ENCODE measurements at regions not wholly inside any gene's neighbourhood (a gene's known extent, or its start where the extent isn't known, plus 50 kb on each side); places are given as distances from the start of the nearest gene placed in this dataset.

DNA sequence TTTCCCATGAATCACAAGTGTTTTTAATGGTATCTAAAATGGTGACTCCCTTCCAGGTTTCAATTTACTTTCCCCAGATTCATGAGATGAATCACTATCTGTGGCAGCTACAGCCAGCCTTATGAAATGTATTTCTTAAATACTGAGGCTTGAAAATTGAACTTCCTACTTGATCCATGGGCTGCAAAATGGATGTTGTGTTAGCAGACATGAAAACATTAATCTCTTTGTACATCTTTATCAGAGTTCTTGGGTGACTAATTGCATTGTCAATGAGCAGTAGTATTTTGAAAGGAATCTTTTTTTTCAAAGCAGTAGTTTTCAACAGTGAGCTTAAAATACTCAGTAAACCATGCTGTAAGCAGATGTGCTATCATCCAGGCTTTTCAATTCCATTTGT is 250.8 kb downstream of the SLC6A15 start:
- no peak overlapping the region for H3K4me3 ChIP-seq (replicated peaks; ENCODE audit: low read depth, low read length)
- peak; percentile 21 for DNase-seq (ENCODE audit: extremely low read depth, low read depth)
- TF ChIP-seq, protein P1, sequence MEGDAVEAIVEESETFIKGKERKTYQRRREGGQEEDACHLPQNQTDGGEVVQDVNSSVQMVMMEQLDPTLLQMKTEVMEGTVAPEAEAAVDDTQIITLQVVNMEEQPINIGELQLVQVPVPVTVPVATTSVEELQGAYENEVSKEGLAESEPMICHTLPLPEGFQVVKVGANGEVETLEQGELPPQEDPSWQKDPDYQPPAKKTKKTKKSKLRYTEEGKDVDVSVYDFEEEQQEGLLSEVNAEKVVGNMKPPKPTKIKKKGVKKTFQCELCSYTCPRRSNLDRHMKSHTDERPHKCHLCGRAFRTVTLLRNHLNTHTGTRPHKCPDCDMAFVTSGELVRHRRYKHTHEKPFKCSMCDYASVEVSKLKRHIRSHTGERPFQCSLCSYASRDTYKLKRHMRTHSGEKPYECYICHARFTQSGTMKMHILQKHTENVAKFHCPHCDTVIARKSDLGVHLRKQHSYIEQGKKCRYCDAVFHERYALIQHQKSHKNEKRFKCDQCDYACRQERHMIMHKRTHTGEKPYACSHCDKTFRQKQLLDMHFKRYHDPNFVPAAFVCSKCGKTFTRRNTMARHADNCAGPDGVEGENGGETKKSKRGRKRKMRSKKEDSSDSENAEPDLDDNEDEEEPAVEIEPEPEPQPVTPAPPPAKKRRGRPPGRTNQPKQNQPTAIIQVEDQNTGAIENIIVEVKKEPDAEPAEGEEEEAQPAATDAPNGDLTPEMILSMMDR (IDR thresholded peaks at IDR 0.05; ENCODE audit: low read depth, low read length, missing control alignments) = no peak

DNA sequence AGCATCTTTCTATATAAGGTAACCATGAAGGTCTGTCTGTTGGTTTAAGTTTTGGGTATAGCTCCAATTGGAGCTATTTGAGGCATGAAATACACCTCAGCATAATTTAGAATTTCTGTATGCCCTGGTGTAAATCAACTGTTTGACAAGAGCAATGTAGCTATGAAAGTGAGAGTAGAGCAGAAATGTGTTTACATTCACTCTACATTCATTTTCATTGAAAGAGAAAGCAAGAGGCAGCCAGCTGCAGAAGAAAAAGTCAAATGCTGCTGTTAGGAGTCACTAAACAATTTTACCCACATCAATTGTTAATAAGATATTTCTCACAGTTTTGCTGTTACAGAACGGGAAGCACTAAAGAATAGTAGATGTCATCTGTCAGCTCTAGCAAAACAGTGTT is 252.5 kb downstream of the SLC6A15 start:
- TF ChIP-seq, protein P1 (IDR thresholded peaks at IDR 0.05; ENCODE audit: low read depth, low read length, missing control alignments) = no peak
- H3K4me3 ChIP-seq (replicated peaks; ENCODE audit: low read depth, low read length) = no peak overlapping the region
- no peak for DNase-seq (ENCODE audit: extremely low read depth, low read depth)

DNA sequence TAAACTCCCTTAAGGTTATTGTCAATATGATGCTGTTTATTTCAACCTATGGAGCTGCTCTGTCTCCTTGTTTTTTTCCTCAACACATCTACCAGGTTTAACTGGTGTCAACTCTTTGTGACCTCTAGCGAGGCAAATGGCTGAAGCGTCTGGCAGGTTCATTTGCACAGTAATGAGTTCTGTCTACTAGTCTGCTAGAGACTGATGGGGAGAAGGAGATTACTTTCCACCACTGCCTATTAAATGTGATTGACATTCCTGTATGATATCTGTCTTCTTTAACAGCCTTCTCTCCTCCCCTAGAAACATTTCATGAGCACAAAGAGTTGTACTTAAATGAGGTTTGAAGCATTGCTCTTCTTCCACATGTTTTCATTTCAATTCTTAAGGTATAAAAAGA is 253.7 kb downstream of the SLC6A15 start:
- TF ChIP-seq, protein P1 (IDR thresholded peaks at IDR 0.05; ENCODE audit: low read depth, low read length, missing control alignments) = no peak
- DNase-seq (ENCODE audit: extremely low read depth, low read depth) = no peak
- no peak overlapping the region for H3K4me3 ChIP-seq (replicated peaks; ENCODE audit: low read depth, low read length)

DNA sequence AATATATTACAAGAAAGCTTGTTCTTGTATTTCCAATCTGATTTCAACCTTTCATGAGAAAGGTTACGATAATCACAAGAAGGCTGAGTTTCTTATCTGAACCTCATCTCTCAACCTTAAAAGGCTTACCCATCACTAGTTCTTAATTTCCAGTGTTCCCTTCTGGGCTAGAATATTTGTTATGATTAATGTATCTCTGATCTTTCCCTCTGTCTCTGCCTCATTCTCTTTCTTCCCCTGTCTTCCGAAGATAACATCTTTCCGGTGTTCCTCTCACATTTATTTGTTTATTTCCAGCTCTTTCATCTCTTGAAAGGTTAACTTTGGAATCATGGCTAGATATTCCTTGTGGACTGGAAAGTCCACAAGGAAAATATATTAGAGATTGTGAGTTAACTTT is 255.9 kb downstream of the SLC6A15 start:
- TF ChIP-seq, protein P1 (IDR thresholded peaks at IDR 0.05; ENCODE audit: low read depth, low read length, missing control alignments) = no peak
- no peak overlapping the region for H3K4me3 ChIP-seq (replicated peaks; ENCODE audit: low read depth, low read length)
- no peak for DNase-seq (ENCODE audit: extremely low read depth, low read depth)

DNA sequence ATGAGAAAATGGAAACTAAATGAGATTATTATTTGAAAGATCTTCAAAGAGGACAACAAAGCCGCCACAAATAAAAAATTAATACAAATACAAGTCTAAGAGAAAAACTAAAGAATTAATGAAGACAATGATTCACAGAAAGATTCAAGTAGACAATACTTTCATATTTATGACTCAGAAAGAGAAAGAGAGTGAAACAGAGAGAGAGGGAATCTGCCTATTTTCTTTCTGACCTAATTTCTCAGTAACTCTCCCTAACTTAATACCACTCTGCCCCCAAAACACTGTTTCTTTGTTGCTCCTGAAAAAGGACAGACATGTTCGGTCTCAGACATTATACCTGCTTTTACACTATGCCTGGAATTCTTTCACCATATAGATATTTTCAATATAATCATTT is 259.1 kb downstream of the SLC6A15 start:
- TF ChIP-seq, protein P1 (IDR thresholded peaks at IDR 0.05; ENCODE audit: low read depth, low read length, missing control alignments) = no peak
- H3K4me3 ChIP-seq (replicated peaks; ENCODE audit: low read depth, low read length) = no peak overlapping the region
- DNase-seq (ENCODE audit: extremely low read depth, low read depth) = no peak

DNA sequence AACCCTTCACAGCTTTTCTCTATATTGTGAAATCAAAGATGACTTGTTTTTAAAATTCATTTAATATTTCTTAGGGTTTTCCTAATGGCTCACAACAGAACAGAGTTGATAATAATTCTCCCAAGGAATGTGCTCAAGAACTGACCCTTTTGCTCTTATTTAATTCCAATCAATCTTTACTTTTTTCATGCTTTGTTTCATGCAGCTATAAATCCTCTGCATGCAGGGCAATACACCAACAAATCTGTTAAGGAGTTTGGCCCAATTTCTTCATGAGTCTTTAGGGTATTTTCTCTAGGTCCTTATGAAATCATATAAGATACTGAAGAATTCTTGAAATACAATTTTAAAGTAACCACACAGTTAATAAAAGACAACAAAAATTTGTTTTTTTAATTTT is 264.2 kb downstream of the SLC6A15 start:
- TF ChIP-seq, protein P1 (IDR thresholded peaks at IDR 0.05; ENCODE audit: low read depth, low read length, missing control alignments) = no peak
- H3K4me3 ChIP-seq (replicated peaks; ENCODE audit: low read depth, low read length) = no peak overlapping the region
- no peak for DNase-seq (ENCODE audit: extremely low read depth, low read depth)

DNA sequence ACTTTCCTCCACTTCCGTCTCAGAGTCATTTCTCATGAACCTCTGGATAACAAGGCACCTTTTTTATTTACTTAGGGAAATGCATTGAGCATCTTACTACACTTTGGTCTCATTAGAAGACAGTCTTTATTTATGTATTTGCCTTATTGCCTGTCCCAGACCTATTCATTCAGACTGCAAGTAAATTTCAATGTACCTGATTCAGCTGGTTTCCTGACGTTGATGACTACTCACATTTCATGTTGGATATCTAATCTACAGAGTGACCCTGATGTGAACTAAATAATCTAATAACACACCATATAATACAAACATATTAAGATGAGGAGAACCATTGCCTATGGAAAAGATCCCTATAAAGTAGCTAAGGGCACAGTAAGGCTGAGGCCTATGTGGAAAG is 267.7 kb downstream of the SLC6A15 start:
- no peak overlapping the region for H3K4me3 ChIP-seq (replicated peaks; ENCODE audit: low read depth, low read length)
- TF ChIP-seq, protein P1 (IDR thresholded peaks at IDR 0.05; ENCODE audit: low read depth, low read length, missing control alignments) = no peak
- no peak for DNase-seq (ENCODE audit: extremely low read depth, low read depth)
